ENCODE measurements at regions not wholly inside any gene's neighbourhood (a gene's known extent, or its start where the extent isn't known, plus 50 kb on each side); places are given as distances from the start of the nearest gene placed in this dataset.
"Not testable (repeated sequence)": the region's sequence is repeated elsewhere in the genome, so short reads cannot be mapped to it uniquely, and the experiment has no call there.

DNA sequence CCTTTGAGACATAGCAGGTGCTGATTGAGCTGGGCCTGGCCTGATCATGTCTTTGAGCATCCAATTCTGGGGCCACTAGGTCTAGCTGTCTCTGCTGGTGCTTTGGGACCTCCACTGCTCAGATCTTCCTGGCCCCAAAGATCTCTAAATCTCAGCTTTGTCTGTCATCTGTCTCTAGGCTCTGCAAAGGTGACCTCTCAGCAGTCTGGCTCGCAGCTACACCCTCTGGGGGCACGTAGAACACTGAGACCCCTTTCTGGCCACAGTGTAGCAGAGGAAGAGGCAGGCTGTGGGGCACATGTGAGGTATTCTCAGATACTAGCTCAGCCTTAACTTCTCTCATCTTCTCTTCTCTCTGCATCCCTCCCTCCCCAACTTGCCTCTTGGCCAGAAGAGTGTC lies 298.1 kb upstream of the PLGLB1 start:
- WGBS: 100% methylated on average over 2 of the region's 2 CpGs
- intact Hi-C loops (cut with DNase I); H3K27me3 ChIP-seq (ENCODE audit: control insufficient read depth, insufficient read depth); H3K4me1 ChIP-seq (ENCODE audit: control insufficient read depth, insufficient read depth, low read length); DNase-seq; H3K9me3 ChIP-seq (ENCODE audit: control insufficient read depth, low read length); ATAC-seq; H3K4me3 ChIP-seq (ENCODE audit: low read length); H3K27ac ChIP-seq (ENCODE audit: low read length): not testable (repeated sequence)

DNA sequence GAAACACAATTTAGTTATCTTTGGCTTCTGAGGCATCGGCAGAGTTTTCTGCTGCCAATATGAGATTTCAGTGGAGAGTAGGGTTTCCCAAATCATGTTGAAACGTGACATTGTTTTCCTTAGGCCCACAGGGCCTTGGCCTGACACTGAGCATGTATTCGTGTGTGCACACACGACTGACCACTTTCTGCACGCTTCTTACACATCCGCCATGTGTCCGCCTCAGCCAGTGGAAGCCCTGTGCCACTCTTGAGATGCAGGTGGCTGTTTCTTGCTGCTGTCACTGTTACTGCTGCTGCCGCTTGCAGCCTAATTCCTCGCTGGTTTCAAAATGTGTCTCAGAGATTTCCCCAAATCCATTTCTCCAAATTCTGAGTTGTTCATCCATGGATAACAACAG lies 299.6 kb upstream of the PLGLB1 start:
- H3K27me3 ChIP-seq (ENCODE audit: control insufficient read depth, insufficient read depth); H3K27ac ChIP-seq (ENCODE audit: low read length); H3K9me3 ChIP-seq (ENCODE audit: control insufficient read depth, low read length); H3K4me3 ChIP-seq (ENCODE audit: low read length); intact Hi-C loops (cut with DNase I); ATAC-seq; H3K4me1 ChIP-seq (ENCODE audit: control insufficient read depth, insufficient read depth, low read length); DNase-seq: not testable (repeated sequence)
- 87% methylated on average over 7 of the region's 9 CpGs for WGBS

DNA sequence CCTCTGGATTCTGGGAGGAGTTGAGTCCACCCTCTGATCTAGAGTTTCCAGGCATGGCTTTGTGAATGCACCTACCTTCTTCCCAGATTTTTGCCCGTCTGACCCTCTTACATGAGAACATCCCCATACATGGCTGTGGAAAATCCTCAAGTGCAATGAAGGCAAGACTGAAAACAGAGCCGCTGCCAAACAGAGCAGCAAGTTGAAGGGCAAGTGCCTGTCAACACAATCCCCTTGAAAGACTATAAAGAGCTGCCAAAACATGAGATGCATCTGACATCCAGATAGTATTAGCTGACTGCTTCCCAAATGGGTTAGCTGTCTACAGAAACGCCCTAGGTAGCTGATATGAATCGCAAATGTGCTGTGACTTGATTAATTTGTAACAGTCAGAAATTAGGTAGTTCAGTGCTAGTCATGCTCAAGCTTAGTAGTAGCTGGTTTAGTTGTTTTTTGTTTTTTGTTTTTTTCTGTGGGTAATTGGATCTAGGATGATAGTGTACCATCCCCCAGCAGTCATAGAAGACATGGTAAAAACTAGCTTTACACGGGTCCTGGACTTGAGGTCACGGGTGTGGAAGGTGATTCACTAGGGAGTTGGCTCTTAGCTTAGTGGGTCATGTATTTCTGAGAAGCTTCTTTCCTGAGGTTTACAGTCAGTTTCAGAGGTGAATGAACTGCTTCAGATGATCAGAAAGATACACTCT lies 302.8 kb upstream of the PLGLB1 start:
- H3K9me3 ChIP-seq (ENCODE audit: control insufficient read depth, low read length); H3K27me3 ChIP-seq (ENCODE audit: control insufficient read depth, insufficient read depth); DNase-seq; intact Hi-C loops (cut with DNase I); H3K4me1 ChIP-seq (ENCODE audit: control insufficient read depth, insufficient read depth, low read length); H3K4me3 ChIP-seq (ENCODE audit: low read length); H3K27ac ChIP-seq (ENCODE audit: low read length): not testable (repeated sequence)
- peak in 1 of 2 donors; percentile 47 for ATAC-seq
- 37% methylated on average over 4 of the region's 6 CpGs for WGBS

- H3K4me1 ChIP-seq (ENCODE audit: control insufficient read depth, insufficient read depth, low read length); H3K27me3 ChIP-seq (ENCODE audit: control insufficient read depth, insufficient read depth); DNase-seq; H3K9me3 ChIP-seq (ENCODE audit: control insufficient read depth, low read length); H3K27ac ChIP-seq (ENCODE audit: low read length); intact Hi-C loops (cut with DNase I); ATAC-seq; H3K4me3 ChIP-seq (ENCODE audit: low read length): not testable (repeated sequence)
- WGBS: 74% methylated on average over 6 of the region's 12 CpGs
Observed at GRCh38 chr2:87325042-87325910, 303.6 kb upstream of the PLGLB1 start.

DNA sequence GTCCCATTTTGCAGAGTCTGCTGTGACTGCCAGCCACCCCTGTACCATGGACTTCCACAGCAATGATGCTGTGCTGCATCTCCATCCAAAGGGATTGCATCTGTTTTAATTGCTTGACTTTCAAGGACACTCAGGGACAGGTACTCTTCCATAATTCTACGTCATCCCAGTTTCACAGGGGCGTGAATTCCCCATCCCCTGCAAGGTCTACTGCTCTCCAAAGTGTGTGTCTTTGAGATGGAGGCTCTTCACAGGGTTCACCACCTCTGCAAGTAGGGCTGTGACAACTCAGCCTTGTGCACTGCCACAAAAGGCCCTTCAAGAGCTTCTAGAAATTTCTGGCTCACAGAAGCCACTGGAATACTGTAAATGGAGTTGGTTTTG lies 304.3 kb upstream of the PLGLB1 start:
- ATAC-seq; H3K27ac ChIP-seq (ENCODE audit: low read length); H3K27me3 ChIP-seq (ENCODE audit: control insufficient read depth, insufficient read depth); intact Hi-C loops (cut with DNase I); H3K9me3 ChIP-seq (ENCODE audit: control insufficient read depth, low read length); H3K4me1 ChIP-seq (ENCODE audit: control insufficient read depth, insufficient read depth, low read length); DNase-seq; H3K4me3 ChIP-seq (ENCODE audit: low read length): not testable (repeated sequence)
- WGBS: 97% methylated on average over 2 of the region's 2 CpGs

DNA sequence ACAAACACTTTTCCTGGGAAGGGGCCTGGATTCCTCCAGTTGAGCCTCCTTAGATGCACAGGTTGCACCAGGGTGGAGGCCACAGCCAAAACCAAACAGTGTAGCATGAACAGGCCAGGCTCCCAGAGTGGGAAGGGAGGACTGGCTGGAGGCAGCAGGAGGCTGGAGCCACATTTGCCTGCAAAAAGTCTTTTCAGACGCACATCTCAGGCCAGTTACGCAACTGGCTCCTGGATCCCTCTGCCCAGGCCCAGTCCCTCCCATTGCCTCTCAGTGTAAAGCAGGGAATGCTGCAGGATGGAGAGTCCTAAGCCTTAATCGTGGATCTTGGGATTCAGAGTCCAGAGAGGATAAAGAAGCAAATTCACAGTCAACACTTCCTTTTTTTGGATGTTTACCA lies 305.1 kb upstream of the PLGLB1 start:
- H3K4me3 ChIP-seq (ENCODE audit: low read length); H3K9me3 ChIP-seq (ENCODE audit: control insufficient read depth, low read length); H3K27me3 ChIP-seq (ENCODE audit: control insufficient read depth, insufficient read depth); intact Hi-C loops (cut with DNase I); H3K27ac ChIP-seq (ENCODE audit: low read length); H3K4me1 ChIP-seq (ENCODE audit: control insufficient read depth, insufficient read depth, low read length): not testable (repeated sequence)
- 76% methylated on average over 2 of the region's 3 CpGs for WGBS
- peak in 1 of 2 donors; percentile 67 for ATAC-seq
- peak in 1 of 3 donors; percentile 29 for DNase-seq

DNA sequence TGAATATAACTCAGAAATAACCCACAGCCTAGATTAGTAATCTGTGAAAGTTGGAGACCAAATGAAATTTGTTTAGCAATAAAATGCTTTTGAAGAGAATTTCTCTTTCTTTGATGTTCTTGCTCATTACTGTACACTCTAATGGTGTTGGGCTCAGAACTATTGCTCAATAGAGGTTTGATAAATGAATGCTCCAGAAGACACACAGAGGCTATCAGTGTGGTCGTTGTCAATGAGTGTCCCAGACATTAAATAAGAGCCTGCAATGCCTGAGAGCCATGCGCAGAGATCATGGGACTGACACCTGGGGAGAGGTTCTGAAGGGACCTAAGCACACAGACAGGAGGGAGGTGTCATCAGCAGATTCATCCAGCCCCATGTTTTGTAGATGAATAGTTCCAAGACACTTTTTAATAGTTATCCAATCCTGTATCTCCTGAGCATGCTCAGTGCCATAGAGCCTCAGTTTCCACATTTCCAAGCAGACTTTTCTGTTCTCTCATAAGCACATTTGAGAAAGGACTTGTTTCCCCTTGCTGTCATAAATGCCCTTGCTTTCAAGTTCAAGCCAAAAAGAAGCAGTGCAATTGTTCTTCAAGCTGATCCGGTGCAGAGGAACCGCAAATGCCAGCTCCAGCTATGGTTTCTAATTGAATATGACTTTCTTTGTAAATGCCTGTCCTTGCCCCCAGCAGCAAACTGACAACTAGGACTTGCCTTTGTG lies 306.2 kb upstream of the PLGLB1 start:
- H3K27ac ChIP-seq (ENCODE audit: low read length); H3K9me3 ChIP-seq (ENCODE audit: control insufficient read depth, low read length); ATAC-seq; H3K27me3 ChIP-seq (ENCODE audit: control insufficient read depth, insufficient read depth); DNase-seq; H3K4me1 ChIP-seq (ENCODE audit: control insufficient read depth, insufficient read depth, low read length); intact Hi-C loops (cut with DNase I); H3K4me3 ChIP-seq (ENCODE audit: low read length): not testable (repeated sequence)
- 79% methylated on average over 4 of the region's 4 CpGs for WGBS

DNA sequence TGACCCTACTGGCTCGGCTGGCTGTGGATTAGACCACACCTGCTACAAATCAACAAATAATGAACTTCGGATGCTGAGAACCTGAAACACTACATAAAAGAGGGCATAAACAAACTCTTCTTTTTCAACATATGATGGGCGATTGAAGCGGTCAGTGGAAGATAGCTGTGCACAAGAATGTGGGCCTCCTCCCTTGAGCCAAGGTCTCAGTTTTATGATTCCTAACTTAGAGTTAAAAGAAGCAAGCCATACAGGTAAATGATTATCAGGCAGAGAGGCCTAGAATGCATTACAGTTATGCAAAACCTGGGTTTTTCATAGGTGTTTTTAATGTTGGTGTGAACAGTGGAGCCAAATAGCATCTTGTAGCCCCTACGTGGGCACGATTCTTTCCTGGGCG lies 307.9 kb upstream of the PLGLB1 start:
- H3K27ac ChIP-seq (ENCODE audit: low read length); ATAC-seq; H3K27me3 ChIP-seq (ENCODE audit: control insufficient read depth, insufficient read depth); H3K4me3 ChIP-seq (ENCODE audit: low read length); H3K4me1 ChIP-seq (ENCODE audit: control insufficient read depth, insufficient read depth, low read length); intact Hi-C loops (cut with DNase I); H3K9me3 ChIP-seq (ENCODE audit: control insufficient read depth, low read length); DNase-seq: not testable (repeated sequence)
- over 99% methylated on average over 5 of the region's 7 CpGs for WGBS

DNA sequence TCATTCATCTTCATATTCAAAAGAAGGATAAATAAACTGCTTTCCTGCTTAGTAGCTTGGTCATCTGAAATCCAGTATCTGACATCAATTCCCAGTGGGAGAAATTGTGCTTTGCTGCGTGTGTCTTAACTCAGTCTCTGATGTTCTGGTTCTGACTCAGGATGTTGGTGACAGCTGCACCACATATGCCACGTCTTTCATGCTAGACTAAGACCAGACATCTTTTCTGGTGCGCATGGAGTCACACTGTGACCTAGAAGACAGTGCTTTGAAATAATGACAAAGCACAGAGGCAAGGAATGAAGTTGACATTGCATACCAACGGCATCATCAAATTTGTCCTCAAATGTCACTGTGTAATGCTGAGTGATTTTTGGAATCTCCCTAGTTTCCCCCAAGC lies 308.8 kb upstream of the PLGLB1 start:
- H3K4me3 ChIP-seq (ENCODE audit: low read length); DNase-seq; H3K4me1 ChIP-seq (ENCODE audit: control insufficient read depth, insufficient read depth, low read length); H3K27ac ChIP-seq (ENCODE audit: low read length); ATAC-seq; H3K27me3 ChIP-seq (ENCODE audit: control insufficient read depth, insufficient read depth); H3K9me3 ChIP-seq (ENCODE audit: control insufficient read depth, low read length); intact Hi-C loops (cut with DNase I): not testable (repeated sequence)
- WGBS: no CpG with 5 or more reads among the region's 4 CpGs

- H3K27ac ChIP-seq (ENCODE audit: low read length); ATAC-seq; H3K27me3 ChIP-seq (ENCODE audit: control insufficient read depth, insufficient read depth); H3K4me1 ChIP-seq (ENCODE audit: control insufficient read depth, insufficient read depth, low read length); DNase-seq; intact Hi-C loops (cut with DNase I); H3K4me3 ChIP-seq (ENCODE audit: low read length); H3K9me3 ChIP-seq (ENCODE audit: control insufficient read depth, low read length): not testable (repeated sequence)
- 76% methylated on average over 6 of the region's 6 CpGs for WGBS
Observed at GRCh38 chr2:87331940-87332583, 310.4 kb upstream of the PLGLB1 start.
